BLaER1 treated with 17β-estradiol and CSF1 and Interleukin-3, amounts not matched to agents 10 nM and 100 nM (cell line): ENCODE measurements at regions not wholly inside any gene's neighbourhood (a gene's known extent, or its start where the extent isn't known, plus 50 kb on each side); places are given as distances from the start of the nearest gene placed in this dataset.

ENCODE experiments used
- H3K27ac ChIP-seq, 11 experiments: shearing (Covaris generic); formaldehyde crosslinking; 2 replicates each; pipeline ENCODE4 v1.8.1; 2022
- H3K27me3 ChIP-seq, 11 experiments: shearing (Covaris generic); formaldehyde crosslinking; 2 replicates each; pipeline ENCODE4 v1.8.1; 2022
- H3K36me3 ChIP-seq, 11 experiments: shearing (Covaris generic); formaldehyde crosslinking; 2 replicates each; pipeline ENCODE4 v1.8.1; 2022
- H3K4me1 ChIP-seq, 10 experiments: shearing (Covaris generic); formaldehyde crosslinking; 2 replicates each; pipeline ENCODE4 v1.8.1; 2022
- H3K4me2 ChIP-seq, 11 experiments: shearing (Covaris generic); formaldehyde crosslinking; 2 replicates each; pipeline ENCODE4 v1.8.1; 2022
- H3K4me3 ChIP-seq, 10 experiments: shearing (Covaris generic); formaldehyde crosslinking; 2 replicates each; pipeline ENCODE4 v1.8.1; 2022
- H3K9ac ChIP-seq, 11 experiments: shearing (Covaris generic); formaldehyde crosslinking; 2 replicates each; pipeline ENCODE4 v1.8.1; 2022
- H3K9me3 ChIP-seq, 11 experiments: shearing (Covaris generic); formaldehyde crosslinking; replicated peaks in 1 of 11; 2 replicates each; pipeline ENCODE4 v1.8.1; 2022
- H4K20me1 ChIP-seq, 11 experiments: shearing (Covaris generic); formaldehyde crosslinking; 2 replicates each; pipeline ENCODE4 v1.8.1; 2022
- Cebpa-rat ChIP-seq, 11 experiments: shearing (Covaris generic); IDR thresholded peaks; 2 replicates each; pipeline ENCODE4 v1.8.1; 2022

DNA sequence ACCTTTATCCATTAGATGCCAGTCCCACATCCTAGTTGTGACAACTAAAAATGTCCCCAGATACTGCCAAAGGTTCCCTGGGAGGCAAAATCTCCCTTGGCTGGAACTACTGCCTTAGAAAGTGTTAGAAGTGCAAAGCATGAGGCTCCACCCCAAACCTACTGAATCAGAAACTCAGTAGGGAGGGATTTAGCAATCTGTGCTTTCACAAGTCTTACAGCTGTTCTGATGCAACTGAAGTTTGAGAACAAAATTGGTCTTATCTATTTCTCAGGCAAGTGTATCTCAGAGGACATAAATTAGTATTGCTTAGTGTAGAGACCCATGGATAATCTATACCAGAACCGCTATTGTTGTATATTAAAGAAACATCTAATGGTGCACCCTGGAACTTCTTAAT, 70.2 kb downstream of the CLDN1 start:
- Histone ChIP-seq H3K4me2 (no peak overlapping the region), H3K36me3 (no peaks in the 10 kb centered on the region), H3K27me3 (no peaks in the 10 kb centered on the region), H3K4me3 (no peak overlapping the region), H3K27ac (no peak overlapping the region), H3K4me1 (peaks cover 0 to 3% (median 0%) of the 10 kb centered on the region in 10 experiments; a peak in 1 of 20 replicates), H3K9ac (no peak overlapping the region), H3K9me3 (peaks cover 0 to 11% (median 4%) of the 10 kb centered on the region in 11 experiments; a peak in 10 of 22 replicates), H4K20me1 (no peaks in the 10 kb centered on the region)
- TF ChIP-seq Cebpa-rat (IDR thresholded peaks at IDR 0.05), result peak in 1 of 11 experiments; percentile 50; a peak in 1 of 22 replicates

DNA sequence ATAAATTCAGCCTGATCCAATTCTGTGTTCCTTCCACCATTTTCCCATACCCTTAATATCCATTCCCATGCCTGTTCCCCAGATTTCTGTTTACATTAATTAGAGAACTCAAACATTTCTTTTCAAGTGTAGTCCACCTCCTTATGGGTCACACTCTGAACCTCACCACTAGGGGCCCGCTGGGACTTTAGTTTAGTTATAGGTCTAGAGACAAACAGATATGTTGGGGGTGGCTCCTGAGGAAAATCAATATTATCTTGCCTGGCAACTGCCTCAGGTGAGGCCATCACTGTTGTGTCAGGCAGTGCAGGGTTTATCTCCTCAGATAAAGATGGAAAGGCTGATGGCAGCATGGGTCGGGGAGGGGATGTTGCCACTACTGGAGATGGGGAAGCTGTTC, 72.8 kb downstream of the CLDN1 start:
- TF ChIP-seq Cebpa-rat (IDR thresholded peaks at IDR 0.05), result no peak
- Histone ChIP-seq H4K20me1 (no peaks in the 10 kb centered on the region), H3K4me2 (no peak overlapping the region), H3K9ac (no peak overlapping the region), H3K4me3 (no peak overlapping the region), H3K27me3 (no peaks in the 10 kb centered on the region), H3K9me3 (peaks cover 26 to 38% (median 30%) of the 10 kb centered on the region in 11 experiments), H3K36me3 (no peaks in the 10 kb centered on the region), H3K27ac (no peak overlapping the region), H3K4me1 (peaks cover 0 to 3% (median 0%) of the 10 kb centered on the region in 10 experiments; a peak in 1 of 20 replicates)

DNA sequence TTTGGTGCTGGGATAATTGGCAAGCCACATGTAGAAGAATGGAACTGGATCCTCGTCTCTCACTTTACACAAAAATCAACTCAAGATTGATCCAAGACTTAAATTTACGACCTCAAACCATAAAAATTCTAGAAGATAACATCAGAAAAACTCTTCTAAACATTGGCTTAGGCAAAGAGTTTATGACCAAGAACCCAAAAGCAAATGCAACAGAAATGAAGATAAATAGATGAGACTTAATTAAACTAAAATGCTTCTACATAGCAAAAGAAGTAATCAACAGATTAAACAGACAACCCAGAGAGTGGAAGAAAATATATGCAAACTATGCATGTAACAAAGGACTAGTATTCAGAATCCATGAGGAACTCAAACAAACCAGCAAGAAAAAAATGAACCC, 80.1 kb downstream of the CLDN1 start:
- Histone ChIP-seq H4K20me1 (no peaks in the 10 kb centered on the region), H3K36me3 (no peaks in the 10 kb centered on the region), H3K4me3 (no peak overlapping the region), H3K4me1 (no peaks in the 10 kb centered on the region), H3K27me3 (no peaks in the 10 kb centered on the region), H3K9me3 (peaks cover 55 to 72% (median 60%) of the 10 kb centered on the region in 11 experiments), H3K9ac (no peak overlapping the region), H3K27ac (no peak overlapping the region), H3K4me2 (no peak overlapping the region)
- no peak for TF ChIP-seq Cebpa-rat (IDR thresholded peaks at IDR 0.05)

GRCh38 chr3:190239325-190239724, 82.9 kb downstream of the CLDN1 start:
- no peak overlapping the region for H3K9ac ChIP-seq
- H3K4me3 ChIP-seq, result no peak overlapping the region
- no peak for TF ChIP-seq Cebpa-rat (IDR thresholded peaks at IDR 0.05)

GRCh38 chr3:190238871-190239270, 83.4 kb downstream of the CLDN1 start:
- H4K20me1 ChIP-seq, result no peaks in the 10 kb centered on the region
- no peak for TF ChIP-seq Cebpa-rat (IDR thresholded peaks at IDR 0.05)
- H3K36me3 ChIP-seq, result no peaks in the 10 kb centered on the region
- H3K9me3 ChIP-seq, result peaks cover 26 to 43% (median 30%) of the 10 kb centered on the region in 11 experiments
- no peaks in the 10 kb centered on the region for H3K4me1 ChIP-seq
- H3K4me3 ChIP-seq, result no peak overlapping the region
- no peak overlapping the region for H3K27ac ChIP-seq
- H3K27me3 ChIP-seq, result no peaks in the 10 kb centered on the region; a peak in 1 of 22 replicates
- no peak overlapping the region for H3K9ac ChIP-seq
- H3K4me2 ChIP-seq, result no peak overlapping the region

More at GRCh38 chr3:190239325-190239724, 82.9 kb downstream of the CLDN1 start:
- Histone ChIP-seq H3K4me1 (no peaks in the 10 kb centered on the region), H3K27ac (no peak overlapping the region), H3K9me3 (peaks cover 27 to 45% (median 32%) of the 10 kb centered on the region in 11 experiments), H3K36me3 (no peaks in the 10 kb centered on the region), H3K27me3 (no peaks in the 10 kb centered on the region; a peak in 1 of 22 replicates), H3K4me2 (no peak overlapping the region), H4K20me1 (no peaks in the 10 kb centered on the region)

GRCh38 chr3:190234621-190235020, 87.6 kb downstream of the CLDN1 start:
- Histone ChIP-seq H4K20me1 (no peaks in the 10 kb centered on the region), H3K27ac (no peak overlapping the region), H3K36me3 (no peaks in the 10 kb centered on the region), H3K4me2 (no peak overlapping the region), H3K4me1 (peaks cover 0 to 31% (median 17%) of the 10 kb centered on the region in 10 experiments; a peak in 14 of 20 replicates), H3K9ac (no peak overlapping the region), H3K9me3 (peaks cover 5 to 14% (median 10%) of the 10 kb centered on the region in 11 experiments), H3K4me3 (no peak overlapping the region), H3K27me3 (peaks cover 0 to 16% (median 0%) of the 10 kb centered on the region in 11 experiments; a peak in 3 of 22 replicates)
- no peak for TF ChIP-seq Cebpa-rat (IDR thresholded peaks at IDR 0.05)

GRCh38 chr3:190229632-190230424, 92.4 kb downstream of the CLDN1 start:
- Histone ChIP-seq H3K4me2 (peak overlapping the region in 1 of 11 experiments; percentile 75; a peak in 1 of 22 replicates), H3K9ac (no peak overlapping the region), H3K4me1 (peaks cover 0 to 53% (median 19%) of the 10 kb centered on the region in 10 experiments; a peak in 14 of 20 replicates), H3K4me3 (no peak overlapping the region), H4K20me1 (no peaks in the 10 kb centered on the region), H3K27ac (no peak overlapping the region; a peak in 1 of 22 replicates), H3K36me3 (no peaks in the 10 kb centered on the region), H3K9me3 (no peaks in the 10 kb centered on the region), H3K27me3 (peaks cover 0 to 16% (median 0%) of the 10 kb centered on the region in 11 experiments; a peak in 3 of 22 replicates)
- TF ChIP-seq Cebpa-rat (IDR thresholded peaks at IDR 0.05), result no peak

GRCh38 chr3:190227064-190227463, 95.2 kb downstream of the CLDN1 start:
- H3K4me1 ChIP-seq, result peaks cover 0 to 44% (median 13%) of the 10 kb centered on the region in 10 experiments; a peak in 14 of 20 replicates
- no peak for TF ChIP-seq Cebpa-rat (IDR thresholded peaks at IDR 0.05)
- H3K4me2 ChIP-seq, result peak overlapping the region in 3 of 11 experiments; percentile 50 to 69 (median 52); a peak in 5 of 22 replicates
- H4K20me1 ChIP-seq, result no peaks in the 10 kb centered on the region
- H3K9me3 ChIP-seq, result no peaks in the 10 kb centered on the region
- no peak overlapping the region for H3K9ac ChIP-seq
- H3K27me3 ChIP-seq, result peaks cover 0 to 7% (median 0%) of the 10 kb centered on the region in 11 experiments; a peak in 3 of 22 replicates
- H3K27ac ChIP-seq, result no peak overlapping the region
- no peaks in the 10 kb centered on the region for H3K36me3 ChIP-seq
- no peak overlapping the region for H3K4me3 ChIP-seq

- TF ChIP-seq Cebpa-rat (IDR thresholded peaks at IDR 0.05), result no peak
- Histone ChIP-seq H3K9me3 (peaks cover 0 to 15% (median 10%) of the 10 kb centered on the region in 11 experiments; a peak in 15 of 22 replicates), H3K4me2 (no peak overlapping the region)
Observed at GRCh38 chr3:190224863-190225692, 97.2 kb downstream of the CLDN1 start.

More at GRCh38 chr3:190224863-190225692, 97.2 kb downstream of the CLDN1 start:
- no peak overlapping the region for H3K27ac ChIP-seq
- H3K4me1 ChIP-seq, result peaks cover 0 to 27% (median 2%) of the 10 kb centered on the region in 10 experiments; a peak in 8 of 20 replicates
- H4K20me1 ChIP-seq, result no peaks in the 10 kb centered on the region
- peaks cover 0 to 4% (median 0%) of the 10 kb centered on the region in 11 experiments; a peak in 3 of 22 replicates for H3K27me3 ChIP-seq
- no peak overlapping the region for H3K9ac ChIP-seq
- no peaks in the 10 kb centered on the region for H3K36me3 ChIP-seq
- H3K4me3 ChIP-seq, result no peak overlapping the region
